SIG-M5 treated with dmso at 0.1 percent for 504 hours (cell line): ENCODE measurements at regions not wholly inside any gene's neighbourhood (a gene's known extent, or its start where the extent isn't known, plus 50 kb on each side); places are given as distances from the start of the nearest gene placed in this dataset.
"Not testable (repeated sequence)": the region's sequence is repeated elsewhere in the genome, so short reads cannot be mapped to it uniquely, and the experiment has no call there.

Experiments
- DNase-seq: peaks from one replicate; lab custom pipeline; 2025; ENCODE audit not compliant: unreplicated experiment; lab: John Stamatoyannopoulos, UW

GRCh38 chr7:13072014-13072413 is 384.6 kb downstream of the ARL4A start:
- no peak for DNase-seq

- no peak for DNase-seq
Observed at GRCh38 chr7:13077466-13077865, 390.0 kb downstream of the ARL4A start.

GRCh38 chr7:13078105-13078504 is 390.7 kb downstream of the ARL4A start:
- DNase-seq, result no peak

- no peak for DNase-seq
Observed at GRCh38 chr7:13090959-13091358, 403.5 kb downstream of the ARL4A start.

- DNase-seq, result no peak
Observed at GRCh38 chr7:13091974-13092707, 404.7 kb downstream of the ARL4A start.

- no peak for DNase-seq
Observed at GRCh38 chr7:13092708-13093005, 405.2 kb downstream of the ARL4A start.

GRCh38 chr7:13093160-13093559 is 405.7 kb downstream of the ARL4A start:
- no peak for DNase-seq

- DNase-seq, result no peak
Observed at GRCh38 chr7:13097499-13097898, 410.1 kb downstream of the ARL4A start.

- no peak for DNase-seq
Observed at GRCh38 chr7:13098161-13098560, 410.7 kb downstream of the ARL4A start.

GRCh38 chr7:13099154-13099795 is 411.8 kb downstream of the ARL4A start:
- no peak for DNase-seq

- peak; percentile 55 for DNase-seq
Observed at GRCh38 chr7:13104128-13104527, 416.7 kb downstream of the ARL4A start.

- DNase-seq, result no peak
Observed at GRCh38 chr7:13105209-13105608, 417.8 kb downstream of the ARL4A start.

- DNase-seq, result no peak
Observed at GRCh38 chr7:13106513-13106912, 419.1 kb downstream of the ARL4A start.

GRCh38 chr7:13107291-13107690 is 419.9 kb downstream of the ARL4A start:
- DNase-seq, result no peak

- DNase-seq, result no peak
Observed at GRCh38 chr7:13108061-13108460, 420.6 kb downstream of the ARL4A start.

GRCh38 chr7:13109201-13109600 is 421.8 kb downstream of the ARL4A start:
- no peak for DNase-seq

GRCh38 chr7:13110107-13110506 is 422.7 kb downstream of the ARL4A start:
- DNase-seq, result no peak

GRCh38 chr7:13111230-13111629 is 423.8 kb downstream of the ARL4A start:
- DNase-seq, result no peak

GRCh38 chr7:13114240-13114639 is 426.8 kb downstream of the ARL4A start:
- not testable (repeated sequence) for DNase-seq

GRCh38 chr7:13115157-13115772 is 427.8 kb downstream of the ARL4A start:
- DNase-seq, result no peak

- no peak for DNase-seq
Observed at GRCh38 chr7:13115855-13116254, 428.4 kb downstream of the ARL4A start.

GRCh38 chr7:13117103-13117502 is 429.7 kb downstream of the ARL4A start:
- peak; percentile 24 for DNase-seq
